Neural progenitor cell (in vitro differentiated cells): ENCODE measurements at regions not wholly inside any gene's neighbourhood (a gene's known extent, or its start where the extent isn't known, plus 50 kb on each side); places are given as distances from the start of the nearest gene placed in this dataset.

ENCODE experiments used
- CTCF ChIP-seq: fragments of 200-600 bp; sonication (generic); IDR thresholded peaks from 2 replicates; pipeline ENCODE4 v1.5.1; 2017; ENCODE audit warnings: antibody characterized with exemption, mild to moderate bottlenecking
- EZH2 ChIP-seq: fragments of 200-600 bp; sonication (generic); IDR thresholded peaks from 2 replicates; pipeline ENCODE4 v1.6.1; 2017; ENCODE audit warnings: antibody characterized with exemption, mild to moderate bottlenecking, moderate library complexity
- EZH2phosphoT487 ChIP-seq: fragments of 200-600 bp; sonication (generic); IDR thresholded peaks from 2 replicates; pipeline ENCODE4 v1.6.1; 2017; ENCODE audit warnings: antibody characterized with exemption

GRCh38 chr4:85200106-85200505, 233.6 kb upstream of the WDFY3 start:
- TF ChIP-seq CTCF (no peak), EZH2 (no peak), EZH2phosphoT487 (no peak)
